ENCODE measurements at regions not wholly inside any gene's neighbourhood (a gene's known extent, or its start where the extent isn't known, plus 50 kb on each side); places are given as distances from the start of the nearest gene placed in this dataset.

- Mint-ChIP-seq H3K27ac (no peak overlapping the region), H3K27me3 (peaks cover 1% of the 10 kb centered on the region), H3K9me3 (ENCODE audit: low read depth) (no peaks in the 10 kb centered on the region), H3K4me3 (no peak overlapping the region), H3K36me3 (no peaks in the 10 kb centered on the region), H3K4me1 (ENCODE audit: low read depth) (no peaks in the 10 kb centered on the region)
These were observed 129.0 kb upstream of the WWC1 start for GRCh38 chr5:168162464-168162863.

- no peak overlapping the region for H3K4me3 Mint-ChIP-seq
- no peaks in the 10 kb centered on the region for H3K9me3 Mint-ChIP-seq (ENCODE audit: low read depth)
- no peaks in the 10 kb centered on the region for H3K27me3 Mint-ChIP-seq
- no peaks in the 10 kb centered on the region for H3K4me1 Mint-ChIP-seq (ENCODE audit: low read depth)
- no peak overlapping the region for H3K27ac Mint-ChIP-seq
- H3K36me3 Mint-ChIP-seq, result no peaks in the 10 kb centered on the region
These were observed 127.5 kb upstream of the WWC1 start for GRCh38 chr5:168163966-168164365.

- H3K4me3 Mint-ChIP-seq, result no peak overlapping the region
- no peaks in the 10 kb centered on the region for H3K9me3 Mint-ChIP-seq (ENCODE audit: low read depth)
These were observed 126.1 kb upstream of the WWC1 start for GRCh38 chr5:168165221-168165914.

DNA sequence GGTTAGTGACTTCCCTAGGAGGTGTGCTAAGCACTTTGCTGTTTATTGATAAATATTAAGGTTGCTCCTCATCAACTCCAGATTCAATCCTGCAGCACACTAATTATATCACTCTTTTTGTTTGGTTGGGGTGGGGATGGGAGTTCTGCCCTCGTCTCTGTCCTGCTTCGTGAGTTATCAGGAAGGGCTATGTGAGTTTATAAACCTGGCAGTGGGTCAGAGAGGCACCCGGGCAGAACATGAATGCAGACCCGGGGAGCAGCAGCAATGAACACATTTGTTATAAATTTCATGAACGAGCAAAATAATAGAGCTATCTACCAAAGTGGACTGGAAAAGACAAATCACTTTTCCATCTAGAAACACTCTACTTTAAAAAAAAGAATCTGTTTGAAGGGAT, 125.5 kb upstream of the WWC1 start:
- H3K36me3 Mint-ChIP-seq, result no peaks in the 10 kb centered on the region
- H3K9me3 Mint-ChIP-seq (ENCODE audit: low read depth), result no peaks in the 10 kb centered on the region
- H3K4me3 Mint-ChIP-seq, result no peak overlapping the region
- H3K27me3 Mint-ChIP-seq, result peaks cover 2% of the 10 kb centered on the region
- no peaks in the 10 kb centered on the region for H3K4me1 Mint-ChIP-seq (ENCODE audit: low read depth)
- H3K27ac Mint-ChIP-seq, result no peak overlapping the region

More at GRCh38 chr5:168165221-168165914, 126.1 kb upstream of the WWC1 start:
- Mint-ChIP-seq H3K27me3 (peaks cover 2% of the 10 kb centered on the region), H3K4me1 (ENCODE audit: low read depth) (no peaks in the 10 kb centered on the region), H3K36me3 (no peaks in the 10 kb centered on the region), H3K27ac (no peak overlapping the region)

DNA sequence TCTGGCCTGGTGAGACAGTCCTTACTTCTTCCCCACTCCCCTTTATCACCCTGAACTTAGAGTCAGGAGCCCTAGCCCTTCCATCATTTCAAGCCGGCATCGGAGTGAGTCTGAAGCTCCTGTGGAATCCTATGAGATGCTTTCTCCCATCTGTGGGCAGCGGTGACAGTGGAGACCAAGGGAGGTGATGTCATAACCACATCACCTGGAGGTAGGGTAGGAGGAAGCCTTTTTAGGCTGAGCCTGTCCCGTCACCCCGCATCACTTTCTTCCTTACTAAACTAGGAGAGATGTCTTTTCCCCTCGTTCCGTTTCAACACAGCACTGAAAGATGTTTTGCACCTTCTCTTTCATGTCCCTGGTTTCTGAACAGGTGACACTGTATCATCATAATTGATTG, 124.1 kb upstream of the WWC1 start:
- H3K4me1 Mint-ChIP-seq (ENCODE audit: low read depth), result no peaks in the 10 kb centered on the region
- H3K27ac Mint-ChIP-seq, result no peak overlapping the region
- H3K4me3 Mint-ChIP-seq, result no peak overlapping the region
- no peaks in the 10 kb centered on the region for H3K36me3 Mint-ChIP-seq
- H3K9me3 Mint-ChIP-seq (ENCODE audit: low read depth), result no peaks in the 10 kb centered on the region
- peaks cover 2% of the 10 kb centered on the region for H3K27me3 Mint-ChIP-seq

GRCh38 chr5:168168978-168169698, 122.3 kb upstream of the WWC1 start:
- Mint-ChIP-seq H3K27me3 (peaks cover 2% of the 10 kb centered on the region), H3K36me3 (no peaks in the 10 kb centered on the region), H3K9me3 (ENCODE audit: low read depth) (no peaks in the 10 kb centered on the region), H3K4me3 (no peak overlapping the region), H3K4me1 (ENCODE audit: low read depth) (no peaks in the 10 kb centered on the region), H3K27ac (no peak overlapping the region)

DNA sequence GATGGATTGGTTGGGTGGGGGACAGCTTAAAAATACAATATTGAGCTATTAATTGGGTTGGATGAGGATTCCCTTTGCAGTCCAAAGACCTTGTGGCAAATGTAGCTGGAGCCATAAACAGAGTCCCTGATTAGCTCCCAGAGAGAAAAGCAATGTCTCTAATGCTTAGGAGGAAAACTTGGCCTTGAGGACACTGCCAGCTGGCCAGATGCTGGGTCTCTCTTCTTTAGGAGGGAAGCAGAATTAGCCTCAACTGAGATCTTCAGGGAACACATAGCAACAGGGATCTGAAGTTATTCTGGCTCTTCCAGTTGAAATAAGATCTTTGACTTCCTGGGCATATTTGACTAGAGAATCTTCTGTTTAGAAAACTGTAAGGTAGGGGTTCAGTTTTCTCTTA, 121.7 kb upstream of the WWC1 start:
- H3K36me3 Mint-ChIP-seq, result no peaks in the 10 kb centered on the region
- H3K9me3 Mint-ChIP-seq (ENCODE audit: low read depth), result no peaks in the 10 kb centered on the region
- no peak overlapping the region for H3K4me3 Mint-ChIP-seq
- H3K27ac Mint-ChIP-seq, result no peak overlapping the region
- no peaks in the 10 kb centered on the region for H3K4me1 Mint-ChIP-seq (ENCODE audit: low read depth)
- H3K27me3 Mint-ChIP-seq, result peaks cover 2% of the 10 kb centered on the region

DNA sequence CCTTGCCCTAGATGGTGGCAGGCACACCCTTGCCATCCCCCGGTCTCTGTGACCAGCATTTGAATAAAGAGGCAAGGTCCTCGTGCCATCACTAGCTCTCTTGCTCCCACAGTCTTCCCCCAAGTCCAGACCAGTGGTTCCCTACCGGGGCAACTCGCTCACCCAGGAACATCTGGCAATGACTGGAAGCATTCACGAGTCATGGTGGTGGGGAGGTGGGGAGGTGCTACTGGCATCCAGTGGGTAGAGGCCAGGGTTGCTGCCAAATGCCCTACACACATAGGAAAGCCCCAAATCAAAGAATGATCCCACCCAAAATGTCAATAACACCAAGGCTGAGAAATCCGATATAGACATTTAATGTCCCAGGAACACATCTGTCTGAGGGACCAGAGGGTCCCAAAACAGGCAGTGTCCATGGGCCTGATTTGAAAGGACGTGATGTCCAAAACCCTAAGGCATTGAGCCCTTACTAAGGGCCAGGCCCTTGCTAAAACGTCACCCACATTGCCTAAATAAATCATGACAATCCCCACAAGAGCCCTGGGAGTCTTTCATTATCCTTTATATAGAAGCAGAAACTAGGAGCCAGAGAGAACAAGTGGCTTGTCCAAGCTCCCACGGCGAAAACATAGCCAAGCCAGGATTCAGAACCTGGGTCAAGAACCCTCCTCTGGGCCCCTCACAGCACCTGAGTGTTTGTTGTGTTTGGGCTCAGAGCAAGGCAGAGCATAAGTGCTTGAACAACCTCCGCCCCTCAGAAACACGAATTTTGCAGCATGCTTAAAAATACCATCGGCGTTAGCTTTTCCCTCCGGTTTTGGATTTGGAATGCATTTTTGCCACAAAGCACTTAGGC, 119.3 kb upstream of the WWC1 start:
- Mint-ChIP-seq H3K9me3 (ENCODE audit: low read depth) (no peaks in the 10 kb centered on the region), H3K27ac (no peak overlapping the region), H3K4me1 (ENCODE audit: low read depth) (no peaks in the 10 kb centered on the region)

GRCh38 chr5:168172760-168173223, 118.7 kb upstream of the WWC1 start:
- Mint-ChIP-seq H3K27me3 (peaks cover 2% of the 10 kb centered on the region), H3K4me1 (ENCODE audit: low read depth) (no peaks in the 10 kb centered on the region), H3K27ac (no peak overlapping the region), H3K9me3 (ENCODE audit: low read depth) (no peaks in the 10 kb centered on the region), H3K36me3 (no peaks in the 10 kb centered on the region), H3K4me3 (no peak overlapping the region)

More for the DNA sequence above, 119.3 kb upstream of the WWC1 start:
- peaks cover 2% of the 10 kb centered on the region for H3K27me3 Mint-ChIP-seq
- no peaks in the 10 kb centered on the region for H3K36me3 Mint-ChIP-seq
- no peak overlapping the region for H3K4me3 Mint-ChIP-seq

DNA sequence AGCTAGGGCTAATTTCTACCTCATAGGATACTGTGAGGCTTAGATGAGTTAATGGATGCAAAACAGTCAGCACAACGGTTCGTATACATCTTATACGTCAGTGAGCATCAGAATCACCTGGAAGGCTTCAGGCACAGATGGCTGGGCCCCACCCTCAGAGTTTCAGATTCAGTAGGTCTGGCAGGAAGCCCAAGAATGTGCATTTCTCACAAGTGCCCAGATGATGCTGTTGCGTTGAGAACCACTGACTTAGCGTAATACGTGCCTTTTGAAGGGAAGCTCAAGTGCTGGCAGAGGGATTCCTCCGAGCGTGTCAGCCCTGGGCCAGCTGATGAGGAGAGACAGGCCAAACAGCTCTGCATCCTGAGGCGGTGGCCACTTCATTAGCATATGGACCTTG, 117.1 kb upstream of the WWC1 start:
- Mint-ChIP-seq H3K27ac (no peak overlapping the region), H3K4me1 (ENCODE audit: low read depth) (no peaks in the 10 kb centered on the region), H3K4me3 (no peak overlapping the region), H3K27me3 (peaks cover 2% of the 10 kb centered on the region), H3K36me3 (no peaks in the 10 kb centered on the region), H3K9me3 (ENCODE audit: low read depth) (no peaks in the 10 kb centered on the region)

DNA sequence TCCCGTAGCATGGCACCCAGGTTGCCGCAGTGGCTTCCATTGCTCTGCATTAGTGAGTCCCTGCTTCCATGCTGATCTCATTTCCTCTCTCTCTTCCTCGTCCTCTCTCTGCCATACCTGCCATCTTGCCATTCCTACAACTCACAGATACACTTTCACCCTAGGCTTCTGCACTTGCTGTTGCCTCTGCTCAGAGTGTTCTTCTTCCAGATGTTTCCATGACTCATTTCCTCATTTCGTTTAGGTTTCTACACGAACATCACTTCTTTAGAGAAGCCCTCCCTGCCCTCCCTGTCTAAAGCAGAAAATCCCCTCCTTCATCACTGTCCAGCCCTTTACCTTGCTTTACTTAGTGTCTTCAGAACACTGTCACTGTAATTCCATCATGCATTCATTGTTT, 115.2 kb upstream of the WWC1 start:
- no peaks in the 10 kb centered on the region for H3K4me1 Mint-ChIP-seq (ENCODE audit: low read depth)
- H3K4me3 Mint-ChIP-seq, result no peak overlapping the region

GRCh38 chr5:168176941-168177340, 114.5 kb upstream of the WWC1 start:
- H3K27ac Mint-ChIP-seq, result no peak overlapping the region
- H3K9me3 Mint-ChIP-seq (ENCODE audit: low read depth), result no peaks in the 10 kb centered on the region
- H3K4me1 Mint-ChIP-seq (ENCODE audit: low read depth), result no peaks in the 10 kb centered on the region
- H3K4me3 Mint-ChIP-seq, result no peak overlapping the region
- no peaks in the 10 kb centered on the region for H3K27me3 Mint-ChIP-seq
- H3K36me3 Mint-ChIP-seq, result no peaks in the 10 kb centered on the region

More for the DNA sequence above, 115.2 kb upstream of the WWC1 start:
- no peaks in the 10 kb centered on the region for H3K27me3 Mint-ChIP-seq
- no peaks in the 10 kb centered on the region for H3K36me3 Mint-ChIP-seq
- no peaks in the 10 kb centered on the region for H3K9me3 Mint-ChIP-seq (ENCODE audit: low read depth)
- no peak overlapping the region for H3K27ac Mint-ChIP-seq

DNA sequence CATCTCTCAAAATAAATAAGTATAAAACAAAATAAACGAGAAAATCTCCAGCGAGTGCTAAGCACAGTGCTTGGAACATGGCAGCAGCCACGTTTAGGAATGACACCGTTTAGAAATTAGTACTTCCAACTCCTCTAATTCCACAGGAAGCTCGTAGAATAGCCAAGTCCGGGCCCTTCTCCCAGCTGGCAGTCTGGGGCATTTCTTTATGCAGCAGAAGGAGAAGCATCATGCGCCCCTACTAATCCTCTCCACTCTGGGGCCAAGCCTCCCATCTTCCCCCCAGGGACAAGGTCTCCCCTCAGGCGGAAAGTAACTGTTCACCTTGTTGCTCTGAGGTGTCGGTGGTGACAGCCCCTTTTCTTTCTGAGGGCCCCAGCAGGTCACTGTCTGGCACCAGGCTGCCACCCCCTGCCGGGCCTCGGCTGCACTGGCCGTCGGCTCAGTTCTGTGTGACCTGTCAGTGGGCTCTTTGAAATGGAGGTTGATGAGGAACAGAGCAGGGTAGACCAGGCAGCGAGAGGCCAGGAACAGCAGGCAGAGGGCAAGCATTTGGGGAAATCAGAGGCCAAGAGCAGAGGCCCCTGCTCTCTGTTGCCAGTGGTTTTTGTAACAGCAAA, 113.5 kb upstream of the WWC1 start:
- H3K36me3 Mint-ChIP-seq, result no peaks in the 10 kb centered on the region
- no peaks in the 10 kb centered on the region for H3K4me1 Mint-ChIP-seq (ENCODE audit: low read depth)
- no peak overlapping the region for H3K27ac Mint-ChIP-seq
- no peaks in the 10 kb centered on the region for H3K27me3 Mint-ChIP-seq
- no peaks in the 10 kb centered on the region for H3K9me3 Mint-ChIP-seq (ENCODE audit: low read depth)
- H3K4me3 Mint-ChIP-seq, result no peak overlapping the region

DNA sequence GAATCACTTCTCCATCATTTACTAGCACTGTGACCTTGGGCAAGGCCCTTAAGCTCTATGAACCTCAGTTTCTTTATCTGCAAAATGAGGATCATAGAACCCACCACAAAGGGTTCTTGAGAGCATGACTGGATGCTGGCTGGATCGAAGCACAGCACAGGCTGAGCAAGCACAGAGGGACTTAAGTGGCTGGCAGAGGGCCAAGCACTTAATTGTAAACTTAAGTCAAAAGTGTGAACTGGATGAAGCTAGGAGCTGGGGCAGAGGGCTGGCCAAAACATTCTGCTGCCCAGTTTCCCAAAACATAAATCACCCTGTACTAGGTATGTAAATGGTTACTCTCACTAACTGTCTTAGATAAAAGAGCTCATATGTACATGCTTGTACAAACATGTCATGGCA, 112.3 kb upstream of the WWC1 start:
- Mint-ChIP-seq H3K4me3 (no peak overlapping the region), H3K27me3 (peaks cover 2% of the 10 kb centered on the region), H3K9me3 (ENCODE audit: low read depth) (no peaks in the 10 kb centered on the region), H3K27ac (no peak overlapping the region), H3K36me3 (no peaks in the 10 kb centered on the region), H3K4me1 (ENCODE audit: low read depth) (no peaks in the 10 kb centered on the region)

- Mint-ChIP-seq H3K36me3 (no peaks in the 10 kb centered on the region), H3K9me3 (ENCODE audit: low read depth) (no peaks in the 10 kb centered on the region), H3K27me3 (peaks cover 2% of the 10 kb centered on the region), H3K4me3 (no peak overlapping the region), H3K27ac (no peak overlapping the region), H3K4me1 (ENCODE audit: low read depth) (no peaks in the 10 kb centered on the region)
These were observed 109.2 kb upstream of the WWC1 start for GRCh38 chr5:168182269-168182668.
